KMS-11 (cell line): ENCODE measurements at regions not wholly inside any gene's neighbourhood (a gene's known extent, or its start where the extent isn't known, plus 50 kb on each side); places are given as distances from the start of the nearest gene placed in this dataset.

Source experiments
- H2AFZ ChIP-seq: fragments of 200-600 bp; sonication (generic); 2 replicates; pipeline ENCODE4 v1.6.1; 2016; ENCODE audit warnings: antibody characterized with exemption, mixed run types, low read depth
- H3K27ac ChIP-seq: fragments of 200-600 bp; sonication (generic); 2 replicates; pipeline ENCODE4 v1.6.1; 2016; ENCODE audit warnings: mild to moderate bottlenecking, mixed run types
- H3K27me3 ChIP-seq: fragments of 200-600 bp; sonication (generic); 2 replicates; pipeline ENCODE4 v1.6.1; 2017; ENCODE audit warnings: mild to moderate bottlenecking, low read depth, mixed run types, moderate library complexity; ENCODE audit not compliant: insufficient read depth
- H3K36me3 ChIP-seq: fragments of 200-600 bp; sonication (generic); 2 replicates; pipeline ENCODE4 v1.6.1; 2017; ENCODE audit warnings: mild to moderate bottlenecking, mixed run types; ENCODE audit not compliant: insufficient read depth
- H3K4me1 ChIP-seq: fragments of 200-600 bp; sonication (generic); 2 replicates; pipeline ENCODE4 v1.6.1; 2016; ENCODE audit warnings: mild to moderate bottlenecking, low read depth, mixed run types; ENCODE audit not compliant: poor library complexity, severe bottlenecking
- H3K4me2 ChIP-seq: fragments of 200-600 bp; sonication (generic); 2 replicates; pipeline ENCODE4 v1.7.0; 2016; ENCODE audit warnings: mild to moderate bottlenecking, mixed run types
- H3K4me3 ChIP-seq: fragments of 200-600 bp; sonication (generic); IDR thresholded peaks from 2 replicates; pipeline ENCODE4 v1.6.1; 2017; ENCODE audit warnings: low read depth, low read length, mixed read lengths; ENCODE audit not compliant: insufficient read depth
- H3K79me2 ChIP-seq: fragments of 200-600 bp; sonication (generic); 2 replicates; pipeline ENCODE4 v1.6.1; 2016; ENCODE audit warnings: low read depth, mixed run types; ENCODE audit not compliant: insufficient read depth
- H3K9ac ChIP-seq: fragments of 200-600 bp; sonication (generic); 2 replicates; pipeline ENCODE4 v1.6.1; 2016; ENCODE audit warnings: mild to moderate bottlenecking, mixed run types
- H4K20me1 ChIP-seq: fragments of 200-600 bp; sonication (generic); 2 replicates; pipeline ENCODE4 v1.6.1; 2016; ENCODE audit warnings: mild to moderate bottlenecking, mixed run types; ENCODE audit not compliant: insufficient read depth
- CTCF ChIP-seq: fragments of 200-600 bp; sonication (generic); conservative IDR thresholded peaks from 2 replicates; pipeline ENCODE4 v1.6.1; 2017; ENCODE audit warnings: low read depth, mild to moderate bottlenecking, antibody characterized with exemption, low read length, moderate library complexity, mixed read lengths

DNA sequence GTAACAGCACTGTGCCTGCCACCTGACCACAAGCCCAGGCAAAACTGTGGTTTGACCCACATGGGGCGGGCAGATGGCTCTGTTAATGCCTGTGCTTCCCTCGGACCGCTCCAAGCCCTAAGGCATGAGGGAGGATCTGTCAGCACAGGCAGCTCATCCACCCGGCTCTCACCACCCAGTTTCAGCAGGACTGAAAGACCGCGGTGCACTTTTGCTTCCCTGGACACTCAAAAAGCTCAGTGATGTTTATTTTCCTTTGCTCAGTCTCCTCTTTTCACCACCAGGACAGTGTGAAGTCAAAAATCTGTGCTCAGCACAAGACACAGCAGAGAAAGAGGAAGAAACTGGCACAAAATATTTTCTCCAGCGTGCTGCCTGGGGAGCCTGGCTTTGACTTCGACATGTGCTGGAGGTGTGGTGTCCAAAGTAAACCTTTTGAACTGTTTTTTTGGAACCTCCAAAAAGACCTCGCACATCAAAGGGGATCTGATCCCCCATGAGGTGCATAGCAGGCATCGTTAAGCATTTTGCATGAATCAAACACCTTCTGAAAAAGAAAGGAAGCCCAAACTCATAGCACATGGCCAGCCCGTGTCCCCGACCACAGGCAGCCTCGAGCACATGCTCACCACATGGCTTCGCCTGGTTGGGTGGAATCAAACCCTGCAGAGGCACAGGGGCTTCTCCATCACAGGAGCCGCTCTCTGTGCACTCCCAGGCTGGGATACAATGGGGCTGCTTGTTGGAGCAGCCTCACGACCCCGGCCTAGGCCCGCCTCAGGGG, 441.7 kb upstream of the JARID2 start:
- Histone ChIP-seq H3K9ac (peak overlapping the region; percentile 48), H3K4me1 (peaks cover 63% of the 10 kb centered on the region), H2AFZ (peak overlapping the region; percentile 43), H3K27ac (peak overlapping the region; percentile 79), H3K27me3 (no peaks in the 10 kb centered on the region), H4K20me1 (no peaks in the 10 kb centered on the region), H3K79me2 (no peaks in the 10 kb centered on the region), H3K36me3 (no peaks in the 10 kb centered on the region), H3K4me2 (peak overlapping the region; percentile 69), H3K4me3 (no peak overlapping the region)
- TF ChIP-seq CTCF: no peak

DNA sequence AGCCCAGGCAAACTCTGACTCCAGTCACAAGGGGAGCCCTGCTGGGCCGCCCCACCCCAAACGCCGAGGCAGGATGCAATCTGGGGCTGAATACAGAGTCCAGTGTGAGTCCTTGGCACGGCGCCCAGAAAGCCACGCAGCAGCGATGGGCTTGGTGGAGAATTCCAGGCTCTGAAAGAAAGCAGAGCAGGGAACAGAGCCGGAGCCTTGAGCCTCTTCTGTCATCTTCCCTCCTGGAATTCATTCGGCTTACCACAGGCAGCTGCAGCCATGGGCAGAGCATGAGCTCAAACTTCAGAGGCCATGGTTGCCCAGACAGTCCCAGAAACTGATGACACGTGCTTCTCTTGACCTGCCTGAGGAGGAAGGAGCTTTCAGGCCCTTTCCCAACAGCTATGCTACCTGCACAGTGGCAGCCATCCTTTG, 441.1 kb upstream of the JARID2 start:
- Histone ChIP-seq H3K4me1 (peaks cover 57% of the 10 kb centered on the region), H3K4me3 (no peak overlapping the region), H3K79me2 (no peaks in the 10 kb centered on the region), H3K27ac (peak overlapping the region; percentile 79), H3K9ac (peak overlapping the region; percentile 48), H2AFZ (peak overlapping the region; percentile 43; the same call in 1 of the 2 replicates), H4K20me1 (no peaks in the 10 kb centered on the region), H3K27me3 (no peaks in the 10 kb centered on the region), H3K36me3 (no peaks in the 10 kb centered on the region), H3K4me2 (peak overlapping the region; percentile 69; the same call in 1 of the 2 replicates)
- TF ChIP-seq CTCF: no peak

DNA sequence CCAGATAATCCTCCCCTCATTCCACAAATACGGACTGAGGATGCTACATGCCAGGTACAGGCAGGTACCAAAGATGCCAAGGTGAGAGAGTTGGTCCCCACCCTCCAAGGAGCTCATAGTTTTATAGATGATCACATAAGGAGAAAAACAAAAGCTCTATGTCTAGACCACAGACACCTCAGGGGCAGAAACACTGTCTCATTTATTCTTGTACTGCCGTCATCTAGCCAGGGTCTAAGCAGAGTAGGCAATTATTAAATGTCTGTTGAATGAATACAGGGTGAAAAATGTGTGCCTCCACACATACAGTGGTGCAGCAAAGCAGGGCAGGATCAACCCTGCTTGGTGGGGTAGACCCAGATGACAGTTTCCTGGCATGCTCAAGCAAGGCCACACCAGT, 439.8 kb upstream of the JARID2 start:
- Histone ChIP-seq H3K9ac (no peak overlapping the region), H3K27ac (no peak overlapping the region), H2AFZ (no peak overlapping the region), H3K4me2 (no peak overlapping the region), H3K4me1 (peaks cover 44% of the 10 kb centered on the region), H4K20me1 (no peaks in the 10 kb centered on the region), H3K36me3 (no peaks in the 10 kb centered on the region), H3K4me3 (no peak overlapping the region), H3K27me3 (no peaks in the 10 kb centered on the region), H3K79me2 (no peaks in the 10 kb centered on the region)
- no peak for TF ChIP-seq CTCF

DNA sequence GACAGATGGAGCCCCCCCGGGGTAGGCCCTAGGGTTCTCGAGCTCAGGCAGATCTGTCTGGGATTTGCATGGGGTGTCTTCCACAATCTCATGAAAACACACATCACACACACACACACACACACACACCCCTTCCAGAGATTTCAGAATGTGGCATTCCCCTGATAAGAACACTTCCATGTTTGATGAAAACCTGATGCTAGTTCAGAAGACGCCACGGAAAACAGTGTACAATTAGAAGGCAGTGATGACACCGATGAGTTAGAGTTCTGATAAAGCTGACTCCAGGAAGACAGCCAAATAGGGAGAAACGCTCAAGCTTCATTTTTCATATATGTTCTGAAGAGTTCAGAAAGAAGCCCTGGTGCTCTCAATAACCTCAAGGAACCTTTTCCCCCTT, 438.7 kb upstream of the JARID2 start:
- H3K4me3 ChIP-seq: no peak overlapping the region
- no peak overlapping the region for H3K9ac ChIP-seq
- no peaks in the 10 kb centered on the region for H3K36me3 ChIP-seq
- H3K4me2 ChIP-seq: no peak overlapping the region
- TF ChIP-seq CTCF: no peak
- no peak overlapping the region for H3K27ac ChIP-seq
- no peak overlapping the region for H2AFZ ChIP-seq
- H4K20me1 ChIP-seq: no peaks in the 10 kb centered on the region
- no peaks in the 10 kb centered on the region for H3K27me3 ChIP-seq
- H3K4me1 ChIP-seq: peaks cover 34% of the 10 kb centered on the region
- H3K79me2 ChIP-seq: no peaks in the 10 kb centered on the region
